ENCODE measurements at regions not wholly inside any gene's neighbourhood (a gene's known extent, or its start where the extent isn't known, plus 50 kb on each side); places are given as distances from the start of the nearest gene placed in this dataset.

- TF ChIP-seq CTCF (IDR thresholded peaks at IDR 0.05; ENCODE audit: insufficient read depth, low read length, poor library complexity, severe bottlenecking), result no peak
- TF ChIP-seq EZH2phosphoT487 (conservative IDR thresholded peaks at IDR 0.05; ENCODE audit: low read length), result no peak
Observed at GRCh38 chr14:51527073-51527472, 124.6 kb upstream of the FRMD6 start.
